ENCODE measurements at regions not wholly inside any gene's neighbourhood (a gene's known extent, or its start where the extent isn't known, plus 50 kb on each side); places are given as distances from the start of the nearest gene placed in this dataset.

- no peak for TF ChIP-seq CTCF (IDR thresholded peaks at IDR 0.05)
Measured at GRCh38 chr12:42786400-42787148, 197.0 kb upstream of the PRICKLE1 start.

GRCh38 chr12:42785944-42786343, 196.4 kb upstream of the PRICKLE1 start:
- no peak for TF ChIP-seq CTCF (IDR thresholded peaks at IDR 0.05)

GRCh38 chr12:42780671-42781070, 191.1 kb upstream of the PRICKLE1 start:
- no peak for TF ChIP-seq CTCF (IDR thresholded peaks at IDR 0.05)

- TF ChIP-seq CTCF (IDR thresholded peaks at IDR 0.05), result no peak
Measured at GRCh38 chr12:42779186-42779859, 189.8 kb upstream of the PRICKLE1 start.

GRCh38 chr12:42776396-42776795, 186.8 kb upstream of the PRICKLE1 start:
- no peak for TF ChIP-seq CTCF (IDR thresholded peaks at IDR 0.05)

GRCh38 chr12:42774238-42774637, 184.7 kb upstream of the PRICKLE1 start:
- no peak for TF ChIP-seq CTCF (IDR thresholded peaks at IDR 0.05)

GRCh38 chr12:42770261-42770660, 180.7 kb upstream of the PRICKLE1 start:
- TF ChIP-seq CTCF (IDR thresholded peaks at IDR 0.05), result no peak
